Stromal cell of bone marrow (primary cell): ENCODE measurements at regions not wholly inside any gene's neighbourhood (a gene's known extent, or its start where the extent isn't known, plus 50 kb on each side); places are given as distances from the start of the nearest gene placed in this dataset.

Experiments used
- DNase-seq: peaks from one replicate; pipeline ENCODE4 v3.0.0-alpha.2; 2012; ENCODE audit warnings: low read depth

DNA sequence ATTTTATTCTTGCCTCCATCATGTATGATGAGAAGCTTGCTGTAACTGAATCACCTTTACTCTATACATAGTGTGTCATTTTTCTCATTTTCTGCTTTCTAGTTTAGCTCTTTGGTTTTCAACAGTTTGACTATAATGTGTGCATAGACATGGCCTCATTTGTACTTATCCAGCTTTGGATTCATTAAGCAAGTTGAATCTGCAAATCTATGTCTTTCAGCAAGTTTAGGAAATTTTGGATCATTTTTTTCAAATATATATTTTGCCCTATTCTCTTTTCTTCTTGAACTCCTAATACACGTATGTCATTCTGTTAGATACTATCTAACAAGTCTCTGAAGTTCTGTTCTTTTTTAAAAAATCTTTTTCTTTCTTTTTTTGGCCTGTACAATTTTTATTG is 57.8 kb downstream of the PRLHR start:
- no peak for DNase-seq

DNA sequence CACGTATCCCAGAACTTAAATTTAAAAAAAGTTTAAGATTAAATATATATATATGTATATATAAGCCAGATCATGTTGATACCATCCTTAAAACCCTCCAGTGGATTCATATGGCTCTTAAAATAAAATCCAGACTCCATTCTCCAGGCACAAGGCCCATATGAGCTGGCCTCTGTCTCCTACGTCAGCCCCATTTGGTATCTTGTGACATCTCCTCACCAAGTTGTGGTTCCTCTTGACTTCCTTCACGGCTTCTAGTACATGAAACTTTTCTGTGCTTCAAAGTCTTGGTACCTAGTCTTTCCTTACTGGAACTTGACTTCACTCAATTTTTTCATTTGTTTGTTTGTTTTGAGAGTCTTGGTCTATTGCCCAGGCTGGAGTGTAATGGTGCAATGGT is 61.3 kb downstream of the PRLHR start:
- no peak for DNase-seq

DNA sequence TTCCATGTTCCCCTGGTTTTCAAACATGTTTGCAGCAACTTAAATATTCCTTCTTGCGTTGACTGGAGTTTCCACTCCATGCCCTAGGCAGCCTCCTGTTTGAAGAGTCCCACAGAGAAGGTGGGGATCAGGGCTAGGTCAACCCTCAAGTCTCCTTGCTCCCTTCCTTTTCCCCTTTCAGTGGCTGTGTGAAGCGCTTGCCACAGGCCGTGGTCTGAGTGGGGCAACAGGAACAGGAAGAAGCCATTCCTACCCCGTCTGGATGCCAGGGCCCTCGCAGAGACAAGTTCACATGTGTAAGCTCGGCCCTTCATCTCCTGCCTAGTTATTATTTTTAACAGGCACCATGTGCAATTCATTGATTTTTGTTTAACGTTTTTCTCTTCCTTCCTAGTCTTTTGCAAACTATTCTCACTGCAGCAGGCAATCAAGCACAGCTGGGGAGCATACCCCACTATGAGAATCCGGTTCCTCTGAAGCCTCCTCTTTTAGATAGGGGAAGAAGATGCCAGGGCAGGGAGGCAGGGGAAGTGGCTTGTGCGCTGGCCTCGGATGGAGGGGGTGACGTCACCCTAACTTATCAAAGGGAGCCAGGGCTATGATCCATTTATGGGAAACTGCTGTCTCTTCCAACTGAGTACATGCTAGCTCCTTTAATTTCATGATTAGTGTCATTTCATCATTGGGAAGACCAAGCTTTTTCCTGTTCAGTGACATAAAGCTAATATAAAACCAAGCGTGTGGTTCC is 64.2 kb downstream of the PRLHR start:
- DNase-seq = no peak

DNA sequence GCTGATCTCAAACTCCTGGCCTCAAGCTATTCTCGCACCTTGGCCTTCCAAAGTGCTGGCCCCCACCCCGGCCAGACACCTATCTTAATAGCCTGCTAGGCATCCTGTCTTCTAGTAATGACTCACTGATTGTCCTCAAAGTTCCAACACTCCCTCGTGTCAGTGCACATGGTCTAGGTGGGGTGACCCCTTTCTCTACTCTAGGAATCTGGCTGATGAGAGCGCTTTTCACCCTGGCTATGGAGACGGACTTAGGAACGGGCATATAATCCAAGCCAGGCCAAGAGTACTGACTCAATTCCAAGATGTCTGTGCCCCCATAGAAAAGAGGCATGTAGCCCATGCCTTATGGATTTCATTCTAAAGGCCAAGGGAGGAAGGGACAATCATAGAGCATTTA is 67.0 kb downstream of the PRLHR start:
- DNase-seq = no peak

DNA sequence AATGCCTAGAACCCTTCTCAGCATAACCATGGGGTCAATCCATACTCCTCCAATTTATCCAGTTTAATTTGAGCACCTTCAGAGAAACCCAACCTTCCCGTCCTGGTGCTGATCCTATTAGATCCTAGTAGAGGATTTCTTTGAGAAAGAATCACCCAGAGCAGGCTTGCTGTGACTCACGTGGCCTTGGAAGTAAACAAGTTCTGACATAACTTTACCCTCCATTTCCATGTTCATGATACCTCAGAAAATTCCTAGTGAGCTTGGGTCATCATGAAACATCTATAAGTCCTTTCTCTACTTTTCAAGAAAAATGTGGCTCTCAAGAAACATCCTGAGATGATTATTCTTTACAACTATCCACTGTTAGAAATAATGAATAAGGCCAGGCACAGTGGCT is 71.7 kb downstream of the PRLHR start:
- DNase-seq = no peak

DNA sequence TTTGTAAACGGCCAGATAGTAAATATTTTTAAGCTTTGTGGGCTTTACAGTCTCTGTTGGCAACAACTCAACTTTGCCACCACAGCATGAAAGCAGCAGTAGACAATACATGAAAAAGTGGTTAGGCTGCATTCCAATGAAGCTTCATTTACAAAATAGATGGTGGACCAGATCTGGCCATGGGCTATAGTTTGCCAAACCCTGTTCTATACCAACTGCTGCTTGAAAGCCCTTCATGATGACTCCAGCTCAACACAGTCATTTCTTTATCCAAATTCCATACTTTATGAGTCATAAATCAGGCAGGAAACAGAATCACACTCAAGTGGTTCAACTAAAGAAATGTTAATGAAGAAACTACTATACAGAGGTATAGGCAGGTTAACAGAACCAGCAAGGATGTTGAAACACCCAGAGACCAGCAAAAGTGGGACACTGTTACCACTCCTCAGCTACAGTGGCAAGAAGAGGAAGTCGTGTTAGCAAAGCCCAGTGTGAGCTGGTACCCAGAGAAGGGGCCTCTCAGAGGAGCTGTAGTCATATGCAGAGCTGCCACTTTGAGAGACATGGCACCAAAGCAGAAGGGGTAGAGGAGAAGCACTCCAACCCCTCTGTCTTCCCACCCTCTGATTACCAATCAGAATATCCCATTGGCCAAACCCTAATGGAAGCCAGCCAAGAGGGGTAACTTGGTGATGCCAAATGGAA is 72.5 kb downstream of the PRLHR start:
- DNase-seq = no peak

DNA sequence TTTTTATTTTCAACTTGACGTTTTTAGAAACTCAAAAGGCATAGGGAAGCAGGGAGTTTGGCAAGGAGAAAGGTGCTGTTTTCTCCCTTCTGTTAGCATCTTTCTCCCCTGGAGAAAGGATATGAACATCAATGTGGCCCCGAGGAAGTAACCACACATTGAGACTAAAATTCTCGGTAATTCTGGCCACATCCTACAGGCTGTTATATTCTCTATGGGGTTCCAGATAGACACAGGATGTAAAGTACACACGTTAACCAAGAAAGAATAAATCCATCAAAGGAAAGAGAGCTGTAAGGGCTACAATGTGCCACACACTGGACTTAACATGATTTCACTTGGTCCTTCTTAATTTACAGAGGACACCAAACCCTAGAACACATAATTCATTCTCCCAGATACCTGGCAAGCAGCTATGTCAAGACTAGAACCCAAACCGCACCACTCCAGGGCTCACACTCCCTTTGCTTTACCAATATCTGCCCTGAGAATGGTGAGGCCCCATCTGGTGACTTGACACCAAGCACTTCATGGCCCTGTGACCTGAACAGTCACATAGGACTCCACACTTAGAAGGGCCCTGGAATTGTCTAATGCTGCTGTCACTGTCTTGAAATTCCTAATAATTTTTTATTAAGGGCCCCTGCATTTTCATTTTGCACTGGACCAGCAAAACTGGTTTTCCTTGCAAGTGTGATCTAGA is 73.9 kb downstream of the PRLHR start:
- no peak for DNase-seq

DNA sequence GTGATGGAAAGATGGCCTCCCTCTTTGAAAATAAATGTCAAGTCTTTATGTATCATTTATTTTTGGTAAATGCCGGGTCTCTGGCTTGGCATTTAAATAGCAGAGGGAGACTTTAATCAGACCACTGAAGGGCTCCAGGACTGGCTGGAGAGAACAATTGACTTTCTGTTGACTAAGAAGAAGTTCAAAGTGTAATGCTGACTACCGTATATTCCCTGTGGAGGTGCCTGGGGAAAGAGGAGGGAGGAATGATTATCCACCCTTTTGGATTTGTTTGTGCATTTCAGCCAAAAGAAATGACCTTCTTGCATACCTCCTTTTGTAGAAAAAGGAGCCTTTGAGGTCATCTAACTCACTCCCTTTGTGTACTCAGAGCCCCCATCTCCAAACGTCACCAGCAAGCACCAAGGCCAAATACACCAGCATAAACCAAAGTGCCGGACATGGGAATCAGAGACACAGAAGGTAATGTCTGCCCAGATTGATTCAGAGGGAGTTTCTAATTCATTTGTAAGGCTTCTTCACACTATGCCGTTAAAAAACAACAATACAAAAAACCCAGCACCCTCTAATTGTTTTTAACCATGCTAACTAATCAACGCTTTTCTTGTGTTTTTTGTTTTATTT is 75.2 kb downstream of the PRLHR start:
- no peak for DNase-seq

DNA sequence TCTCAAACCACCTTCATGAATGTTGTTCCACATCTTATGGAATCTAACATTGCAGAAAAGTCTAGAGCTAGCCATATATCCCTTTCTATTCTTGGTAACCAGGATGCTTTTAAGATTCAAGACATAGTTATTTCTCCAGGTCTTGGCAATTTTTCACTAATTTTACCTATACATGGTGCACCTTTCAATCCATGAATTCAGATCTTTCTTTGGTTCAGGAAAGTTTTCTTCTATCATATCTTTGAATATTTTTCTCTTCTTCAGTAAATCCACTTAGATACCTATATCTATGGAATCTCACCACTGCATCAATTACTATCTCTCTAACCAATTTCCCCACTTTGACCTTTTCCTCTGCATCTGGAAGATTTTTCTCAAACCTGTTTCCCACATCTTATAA is 77.4 kb downstream of the PRLHR start:
- DNase-seq = no peak

DNA sequence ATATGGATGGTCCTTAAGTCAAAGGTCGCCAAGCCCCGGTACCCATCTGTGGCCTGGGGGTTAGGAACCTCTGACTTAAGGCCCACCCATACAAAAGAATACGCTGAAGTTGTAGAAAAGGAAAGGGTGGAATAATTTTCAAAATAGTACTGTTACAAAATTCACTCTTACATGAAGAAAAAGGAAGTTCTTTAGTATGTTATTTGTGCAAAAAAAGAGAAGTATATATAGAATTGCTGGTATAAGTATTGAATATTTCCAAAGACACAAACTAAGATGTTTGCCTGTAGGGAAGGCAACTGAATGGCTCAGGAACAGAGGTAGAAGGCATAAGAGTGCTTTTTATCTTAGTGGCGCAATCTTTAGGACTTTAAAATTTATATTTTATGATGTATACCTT is 78.7 kb downstream of the PRLHR start:
- DNase-seq = no peak

DNA sequence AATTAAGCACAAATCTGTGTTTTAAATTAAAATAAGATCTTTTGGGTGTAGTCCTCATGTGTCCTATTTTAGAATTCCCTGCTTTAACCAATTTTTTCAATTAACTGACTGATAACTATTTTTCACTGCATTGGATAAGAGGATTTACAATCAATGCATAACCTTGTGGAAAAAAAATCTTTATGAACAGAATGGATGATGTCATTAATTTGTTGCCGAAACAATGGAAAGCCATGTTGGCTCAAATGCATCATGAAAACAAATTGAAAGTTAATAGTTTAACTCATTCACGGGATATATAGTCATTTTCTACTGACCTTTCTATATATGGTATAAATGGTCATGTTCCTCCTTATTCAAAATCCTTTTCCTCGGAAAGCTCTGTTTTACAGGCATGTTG is 82.3 kb downstream of the PRLHR start:
- no peak for DNase-seq

DNA sequence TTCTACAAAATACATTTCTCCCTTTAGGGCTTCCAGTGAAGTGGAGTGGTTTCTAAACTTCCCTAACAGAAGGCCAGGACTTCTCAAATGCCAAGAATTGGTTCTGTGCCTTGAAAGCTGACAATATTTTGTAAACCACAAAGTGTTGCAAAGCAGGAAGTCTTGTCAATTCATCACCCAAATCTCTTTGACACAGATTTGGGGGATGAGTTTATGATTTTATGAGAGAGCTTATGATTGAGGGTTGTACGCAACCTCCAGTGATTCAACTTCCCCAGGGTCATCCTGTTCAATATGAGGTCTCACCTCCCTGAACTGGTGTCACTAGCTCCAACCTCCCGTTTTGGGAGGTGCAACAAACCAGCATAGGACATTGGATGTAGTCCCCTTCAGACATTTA is 83.7 kb downstream of the PRLHR start:
- DNase-seq = no peak

DNA sequence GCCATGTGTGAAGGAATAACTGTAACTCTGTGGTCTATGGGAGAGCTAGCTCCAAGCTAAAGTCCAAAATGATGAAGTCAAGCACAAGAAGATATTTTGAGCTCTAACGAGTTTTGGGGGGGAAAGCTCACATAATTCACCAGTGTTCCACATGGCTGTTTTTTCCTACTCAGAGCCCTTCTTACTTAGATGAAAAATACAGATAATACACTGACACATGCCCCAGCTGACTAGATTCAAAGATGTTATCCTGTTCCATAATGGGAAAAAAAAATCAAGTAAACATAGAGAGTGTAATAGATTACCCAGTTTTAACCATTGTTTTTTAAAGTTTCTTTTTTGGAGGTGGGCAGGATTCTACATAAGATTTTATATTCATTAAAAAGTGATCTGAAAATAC is 86.6 kb downstream of the PRLHR start:
- DNase-seq = no peak

DNA sequence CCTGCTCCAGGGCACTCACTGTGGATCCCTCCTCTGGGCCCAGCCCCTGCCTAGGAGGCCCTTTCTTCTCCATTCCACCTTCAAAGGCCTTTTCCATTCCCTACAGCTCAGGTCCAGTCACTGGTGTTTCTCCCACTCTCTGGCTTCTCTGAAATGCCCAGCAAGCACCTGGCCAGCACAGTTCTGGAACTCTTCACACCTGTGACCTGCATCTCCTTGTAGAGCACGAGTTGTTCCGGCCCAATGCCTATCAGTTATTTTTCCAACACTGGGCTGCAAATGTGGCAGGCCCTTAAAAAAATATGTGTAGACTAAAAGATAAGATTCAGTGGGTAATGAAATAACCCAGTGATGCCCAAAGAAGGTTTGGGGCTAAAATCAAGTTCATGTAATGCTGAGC is 87.1 kb downstream of the PRLHR start:
- DNase-seq = no peak

DNA sequence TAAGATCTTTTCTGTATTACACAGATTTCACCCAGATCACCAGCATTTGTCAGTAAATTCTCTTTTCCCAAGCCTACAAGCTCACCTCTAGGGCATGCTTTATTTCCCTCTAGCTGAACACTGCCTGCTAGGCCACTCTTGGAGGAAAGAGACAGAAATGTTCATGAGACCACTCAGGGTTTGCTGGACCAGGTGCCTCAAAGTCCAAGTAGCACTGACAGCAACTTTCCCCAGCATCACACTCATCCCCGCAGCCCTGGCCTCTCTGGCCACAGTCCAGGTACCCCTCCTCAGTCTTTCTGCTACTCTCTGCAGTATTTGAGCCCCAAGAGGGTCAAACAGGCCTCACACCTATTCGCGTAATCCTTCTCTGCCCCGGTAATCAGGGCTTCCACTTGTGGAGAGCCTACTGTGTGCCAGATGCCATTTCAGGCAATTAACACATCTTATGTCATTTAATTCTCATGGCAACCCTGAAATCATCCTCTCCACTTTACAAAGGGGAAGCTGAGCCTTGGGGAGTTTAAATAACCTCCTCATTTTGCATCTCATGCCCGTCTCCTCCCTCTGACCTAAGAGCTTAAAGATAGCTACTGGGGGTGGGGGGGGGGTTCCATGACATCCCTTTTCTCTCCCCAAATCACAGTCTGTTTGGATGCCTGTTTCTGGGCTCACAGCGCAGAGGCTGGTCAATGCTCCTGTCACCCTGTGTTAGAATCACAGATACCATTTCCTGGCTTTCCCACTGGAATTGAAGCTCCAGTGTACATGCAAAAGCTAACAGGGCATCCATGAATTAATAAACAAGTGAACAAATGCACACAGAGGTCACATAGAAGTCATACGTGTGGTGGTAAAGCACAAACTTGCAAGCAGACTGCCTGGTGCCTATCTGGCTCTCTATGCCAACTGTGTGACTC is 88.5 kb downstream of the PRLHR start:
- DNase-seq = no peak

DNA sequence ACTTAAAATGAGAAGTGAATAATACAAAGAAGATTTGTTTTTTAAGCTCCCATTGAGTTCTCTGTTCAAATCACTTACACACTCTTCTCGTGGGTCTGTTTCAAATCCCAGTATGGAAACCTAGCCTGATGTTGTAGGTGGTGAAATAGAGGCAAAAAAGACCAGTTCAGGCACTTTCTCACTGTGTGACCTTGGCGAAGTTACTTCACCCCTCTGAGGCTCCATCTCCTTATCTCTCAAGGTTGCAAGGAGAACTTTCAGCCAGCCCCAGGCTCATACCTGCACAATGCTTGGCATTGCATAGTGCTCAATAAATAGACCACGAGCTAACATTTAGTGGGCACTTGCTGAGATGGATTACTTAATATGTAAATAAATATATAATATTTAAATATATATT is 90.1 kb downstream of the PRLHR start:
- no peak for DNase-seq

DNA sequence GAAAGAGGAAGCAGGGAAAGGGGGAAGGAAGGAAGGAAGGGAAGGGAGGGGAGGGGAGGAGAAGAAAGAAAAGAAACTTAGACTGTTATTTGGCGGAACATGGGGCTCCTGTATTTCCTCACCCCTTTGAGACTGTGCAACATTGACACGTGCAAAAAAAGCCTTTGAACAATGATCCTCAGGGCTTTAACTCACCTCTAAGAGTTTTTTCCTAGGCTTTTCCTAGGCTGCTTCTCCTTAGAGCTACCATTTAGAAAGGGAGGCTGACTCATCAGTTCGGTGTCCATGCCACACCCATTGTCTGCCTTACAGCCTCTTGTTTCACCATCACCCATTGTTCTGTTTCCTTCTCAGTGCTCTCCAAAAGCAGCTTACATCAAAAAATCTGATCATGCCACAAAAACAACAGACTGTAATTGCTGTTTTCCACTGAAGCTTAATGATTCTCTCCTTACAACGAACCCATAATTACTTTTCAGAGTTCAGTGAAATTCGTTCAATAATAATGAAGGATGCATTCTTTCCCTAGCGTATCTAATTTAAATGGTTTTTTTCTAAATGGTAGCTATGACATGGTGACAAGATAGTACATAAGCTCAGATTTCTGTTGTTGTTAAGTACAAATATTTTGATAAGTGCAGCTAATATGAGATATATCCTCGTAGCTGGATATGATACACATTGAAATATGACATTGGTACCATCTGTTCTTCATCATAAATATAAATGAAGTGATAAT is 90.8 kb downstream of the PRLHR start:
- peak; percentile 41 for DNase-seq

DNA sequence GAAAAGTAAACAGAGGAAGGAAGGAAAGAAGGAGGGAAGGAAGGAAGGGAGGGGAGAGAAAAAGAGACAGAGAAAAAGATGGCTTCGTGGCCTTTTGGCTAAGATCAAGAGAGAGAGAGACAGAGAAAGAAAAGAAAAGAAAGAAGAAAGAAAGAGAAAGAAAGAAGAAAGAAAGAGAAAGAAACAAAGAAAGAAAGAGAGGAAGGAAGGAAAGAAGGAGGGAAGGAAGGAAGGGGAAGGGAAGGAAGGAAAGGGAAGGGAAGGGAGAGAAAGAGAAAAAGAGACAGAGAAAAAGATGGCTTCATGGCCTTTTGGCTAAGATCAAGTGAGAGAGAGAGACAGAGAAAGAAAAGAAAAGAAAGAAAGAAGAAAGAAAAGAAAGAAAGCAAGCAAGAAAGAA is 91.4 kb downstream of the PRLHR start:
- no peak for DNase-seq

DNA sequence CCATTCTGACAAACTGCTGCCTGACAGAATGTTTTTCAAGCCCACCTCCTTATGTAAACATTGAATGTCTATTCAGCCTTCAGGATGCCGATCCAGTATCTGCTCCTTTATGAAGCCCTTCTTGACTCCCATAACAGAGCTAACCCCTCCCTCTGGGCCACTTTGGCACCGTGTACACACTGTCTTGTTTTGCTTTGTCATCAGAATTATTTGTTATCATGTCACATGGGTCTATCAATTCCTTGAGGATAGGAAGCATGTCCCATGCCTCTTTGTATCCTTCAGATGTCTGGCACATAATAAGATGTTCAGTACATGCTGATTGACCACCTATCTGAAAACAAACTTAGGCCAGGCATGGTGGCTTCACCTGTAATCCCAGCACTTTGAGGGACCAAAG is 92.3 kb downstream of the PRLHR start:
- DNase-seq = no peak

DNA sequence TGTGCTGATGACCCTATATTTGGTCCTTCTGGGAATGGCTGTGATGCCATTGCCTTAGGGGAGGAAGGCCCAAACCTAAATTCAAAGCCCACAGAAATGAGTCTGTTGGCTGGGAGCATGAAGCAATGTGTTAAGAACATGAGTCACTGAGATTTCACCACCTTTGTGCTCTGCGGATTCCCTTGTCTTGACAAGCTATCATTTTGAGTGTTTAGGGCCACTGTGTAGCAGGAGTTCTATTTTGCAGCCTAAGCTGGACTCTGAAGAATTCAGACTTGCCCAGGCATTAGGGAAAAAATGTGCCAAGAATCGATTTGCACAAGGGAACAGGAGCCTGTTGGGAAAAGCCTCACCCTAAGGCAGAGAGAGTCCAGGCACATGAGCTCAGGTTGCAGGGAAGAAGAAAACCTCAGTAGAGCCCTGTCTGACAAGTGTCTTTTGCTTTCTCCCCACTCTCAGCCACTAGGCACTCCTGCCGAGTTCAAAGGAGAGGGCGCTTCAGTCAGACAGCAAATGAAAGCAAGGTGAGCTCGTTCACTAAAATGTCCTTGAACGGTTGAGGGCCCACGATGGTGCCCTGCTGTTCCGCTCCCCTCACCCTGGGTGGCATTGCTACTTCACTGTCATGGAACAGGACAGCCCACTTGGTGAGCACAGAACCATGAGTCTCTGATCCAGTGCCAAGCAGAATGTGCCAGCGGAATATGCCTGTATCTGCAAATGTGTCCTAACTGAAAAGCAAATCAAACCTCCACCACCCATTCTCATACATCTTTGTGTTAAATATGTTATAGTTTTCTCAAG is 93.6 kb downstream of the PRLHR start:
- DNase-seq = peak; percentile 49
